CD8-positive, alpha-beta memory T cell (primary cell): ENCODE measurements at regions not wholly inside any gene's neighbourhood (a gene's known extent, or its start where the extent isn't known, plus 50 kb on each side); places are given as distances from the start of the nearest gene placed in this dataset.

Experiments used
- CTCF ChIA-PET: fragments of 350-600 bp; sonication (Branson Sonifier 250); formaldehyde crosslinking; loops from one replicate; lab custom pipeline; 2021; ENCODE audit warnings: antibody characterized with exemption; lab: Charles Lee
- POLR2A ChIA-PET: fragments of 350-600 bp; sonication (Branson Sonifier 250); formaldehyde crosslinking; loops from one replicate; lab custom pipeline; 2021; ENCODE audit warnings: antibody characterized with exemption; lab: Charles Lee
- DNase-seq, 5 donors: peaks; one replicate each; pipeline versions ENCODE4 v3.0.0 to v3.0.0-alpha.2; 2020 to 2022; ENCODE audit warnings: mixed read lengths in 1 of 5
- H3K27ac ChIP-seq: one replicate; pipeline ENCODE4 v1.7.0; 2013; ENCODE audit warnings: low read depth, mild to moderate bottlenecking, low read length, moderate library complexity
- H3K27me3 ChIP-seq: 2 replicates; pipeline ENCODE4 v1.7.0; 2013; ENCODE audit warnings: low read length, mild to moderate bottlenecking; ENCODE audit not compliant: insufficient read depth, poor library complexity, severe bottlenecking
- H3K36me3 ChIP-seq: 2 replicates; pipeline ENCODE4 v1.7.0; 2013; ENCODE audit warnings: mild to moderate bottlenecking, low read length, moderate library complexity; ENCODE audit not compliant: insufficient read depth
- H3K4me1 ChIP-seq: 2 replicates; pipeline ENCODE4 v1.7.0; 2013; ENCODE audit warnings: mild to moderate bottlenecking, low read length, moderate library complexity; ENCODE audit not compliant: insufficient read depth
- H3K4me3 ChIP-seq: 2 replicates; pipeline ENCODE4 v1.7.0; 2013; ENCODE audit warnings: mild to moderate bottlenecking, low read length
- H3K9me3 ChIP-seq: 2 replicates; pipeline ENCODE4 v1.7.0; 2013; ENCODE audit warnings: mild to moderate bottlenecking, low read length
- H3K27ac Mint-ChIP-seq, 8 donors: one replicate each; pipeline ENCODE4 v1.8.0; 2020 to 2021; ENCODE audit warnings: mixed read lengths in 8 of 8, mild to moderate bottlenecking in 6 of 8, inconsistent platforms in 3 of 8, moderate library complexity in 3 of 8
- H3K27me3 Mint-ChIP-seq, 2 donors: one replicate each; pipeline ENCODE4 v1.8.0; 2020 to 2021; ENCODE audit warnings: mixed read lengths in 2 of 2, mild to moderate bottlenecking in 1 of 2, moderate library complexity in 1 of 2
- H3K36me3 Mint-ChIP-seq, 3 donors: one replicate each; pipeline ENCODE4 v1.8.0; 2020 to 2021; ENCODE audit warnings: mixed read lengths in 3 of 3, inconsistent platforms in 1 of 3, mild to moderate bottlenecking in 1 of 3
- H3K4me1 Mint-ChIP-seq, 3 donors: one replicate each; pipeline ENCODE4 v1.8.0; 2020 to 2021; ENCODE audit warnings: mixed read lengths in 3 of 3, inconsistent platforms in 1 of 3, mild to moderate bottlenecking in 1 of 3
- H3K4me3 Mint-ChIP-seq, 7 donors: one replicate each; pipeline ENCODE4 v1.8.0; 2020 to 2021; ENCODE audit warnings: mixed read lengths in 7 of 7, mild to moderate bottlenecking in 6 of 7, moderate library complexity in 4 of 7, inconsistent platforms in 2 of 7
- H3K9me3 Mint-ChIP-seq, 5 donors: one replicate each; pipeline ENCODE4 v1.8.0; 2020 to 2022; ENCODE audit warnings: mixed read lengths in 5 of 5, mild to moderate bottlenecking in 3 of 5, moderate library complexity in 2 of 5, inconsistent platforms in 1 of 5

- CTCF ChIA-PET, result no interaction called here
- Mint-ChIP-seq H3K4me1 (no peaks in the 10 kb centered on the region), H3K27ac (no peak overlapping the region), H3K36me3 (no peaks in the 10 kb centered on the region), H3K4me3 (no peak overlapping the region), H3K9me3 (peaks cover 1 to 9% (median 4%) of the 10 kb centered on the region in 5 donors), H3K27me3 (no peaks in the 10 kb centered on the region)
- peaks cover 4% of the 10 kb centered on the region for H3K9me3 ChIP-seq
- no peaks in the 10 kb centered on the region for H3K36me3 ChIP-seq
- no peak for DNase-seq
- H3K27ac ChIP-seq, result no peak overlapping the region
- POLR2A ChIA-PET, result no interaction called here
- no peaks in the 10 kb centered on the region for H3K27me3 ChIP-seq
- no peaks in the 10 kb centered on the region for H3K4me1 ChIP-seq
- no peak overlapping the region for H3K4me3 ChIP-seq
These were observed 624.1 kb downstream of the PKHD1 start for GRCh38 chr6:51463321-51463720.

GRCh38 chr6:51464956-51465355 lies 622.5 kb downstream of the PKHD1 start:
- no peaks in the 10 kb centered on the region for H3K4me1 ChIP-seq
- ChIA-PET POLR2A (no interaction called here), CTCF (no interaction called here)
- no peaks in the 10 kb centered on the region for H3K27me3 ChIP-seq
- no peaks in the 10 kb centered on the region for H3K36me3 ChIP-seq
- DNase-seq, result no peak
- H3K4me3 ChIP-seq, result no peak overlapping the region
- Mint-ChIP-seq H3K4me3 (no peak overlapping the region), H3K36me3 (no peaks in the 10 kb centered on the region), H3K4me1 (no peaks in the 10 kb centered on the region), H3K27ac (no peak overlapping the region), H3K27me3 (no peaks in the 10 kb centered on the region), H3K9me3 (peaks cover 1 to 7% (median 4%) of the 10 kb centered on the region in 5 donors)
- H3K27ac ChIP-seq, result no peak overlapping the region
- peaks cover 4% of the 10 kb centered on the region for H3K9me3 ChIP-seq

GRCh38 chr6:51466427-51466826 lies 621.0 kb downstream of the PKHD1 start:
- peaks cover under 1% of the 10 kb centered on the region for H3K9me3 ChIP-seq
- Mint-ChIP-seq H3K4me3 (no peak overlapping the region), H3K27ac (no peak overlapping the region), H3K36me3 (no peaks in the 10 kb centered on the region), H3K4me1 (no peaks in the 10 kb centered on the region), H3K27me3 (no peaks in the 10 kb centered on the region), H3K9me3 (peaks cover 0 to 13% (median 4%) of the 10 kb centered on the region in 5 donors)
- no peak overlapping the region for H3K4me3 ChIP-seq
- POLR2A ChIA-PET, result no interaction called here
- H3K36me3 ChIP-seq, result no peaks in the 10 kb centered on the region
- H3K27ac ChIP-seq, result no peak overlapping the region
- H3K27me3 ChIP-seq, result no peaks in the 10 kb centered on the region
- no peaks in the 10 kb centered on the region for H3K4me1 ChIP-seq
- no peak for DNase-seq
- CTCF ChIA-PET, result no interaction called here

- no peak overlapping the region for H3K27ac ChIP-seq
- H3K9me3 ChIP-seq, result no peaks in the 10 kb centered on the region
- H3K9me3 Mint-ChIP-seq, result peaks cover 0 to 10% (median 4%) of the 10 kb centered on the region in 5 donors
- ChIA-PET POLR2A (no interaction called here), CTCF (no interaction called here)
- no peaks in the 10 kb centered on the region for H3K36me3 ChIP-seq
- no peak overlapping the region for H3K4me3 Mint-ChIP-seq
- no peak for DNase-seq
- H3K27ac Mint-ChIP-seq, result no peak overlapping the region
- H3K27me3 ChIP-seq, result no peaks in the 10 kb centered on the region
- no peaks in the 10 kb centered on the region for H3K27me3 Mint-ChIP-seq
- H3K36me3 Mint-ChIP-seq, result no peaks in the 10 kb centered on the region
- no peaks in the 10 kb centered on the region for H3K4me1 ChIP-seq
- H3K4me3 ChIP-seq, result no peak overlapping the region
- no peaks in the 10 kb centered on the region for H3K4me1 Mint-ChIP-seq
These were observed 620.0 kb downstream of the PKHD1 start for GRCh38 chr6:51467231-51467952.

GRCh38 chr6:51468704-51469103 lies 618.7 kb downstream of the PKHD1 start:
- no peak overlapping the region for H3K27ac ChIP-seq
- Mint-ChIP-seq H3K27me3 (no peaks in the 10 kb centered on the region), H3K9me3 (peaks cover 0 to 10% (median 4%) of the 10 kb centered on the region in 5 donors), H3K36me3 (no peaks in the 10 kb centered on the region), H3K4me3 (no peak overlapping the region), H3K4me1 (no peaks in the 10 kb centered on the region), H3K27ac (no peak overlapping the region)
- no peaks in the 10 kb centered on the region for H3K9me3 ChIP-seq
- no peak for DNase-seq
- H3K36me3 ChIP-seq, result no peaks in the 10 kb centered on the region
- H3K4me1 ChIP-seq, result no peaks in the 10 kb centered on the region
- CTCF ChIA-PET, result no interaction called here
- no peaks in the 10 kb centered on the region for H3K27me3 ChIP-seq
- POLR2A ChIA-PET, result no interaction called here
- no peak overlapping the region for H3K4me3 ChIP-seq

GRCh38 chr6:51472745-51473487 lies 614.5 kb downstream of the PKHD1 start:
- CTCF ChIA-PET, result no interaction called here
- Histone ChIP-seq H3K36me3 (no peaks in the 10 kb centered on the region), H3K4me3 (no peak overlapping the region), H3K4me1 (no peaks in the 10 kb centered on the region), H3K9me3 (no peaks in the 10 kb centered on the region), H3K27ac (no peak overlapping the region), H3K27me3 (no peaks in the 10 kb centered on the region)
- no peak for DNase-seq
- Mint-ChIP-seq H3K27ac (no peak overlapping the region), H3K4me3 (no peak overlapping the region), H3K36me3 (no peaks in the 10 kb centered on the region), H3K4me1 (no peaks in the 10 kb centered on the region), H3K27me3 (no peaks in the 10 kb centered on the region), H3K9me3 (peaks cover 0 to 13% (median 6%) of the 10 kb centered on the region in 5 donors)
- POLR2A ChIA-PET, result no interaction called here

GRCh38 chr6:51474022-51474975 lies 613.1 kb downstream of the PKHD1 start:
- Mint-ChIP-seq H3K36me3 (no peaks in the 10 kb centered on the region), H3K9me3 (peaks cover 0 to 20% (median 11%) of the 10 kb centered on the region in 5 donors), H3K4me1 (no peaks in the 10 kb centered on the region), H3K27ac (no peak overlapping the region), H3K27me3 (no peaks in the 10 kb centered on the region), H3K4me3 (no peak overlapping the region)
- H3K27ac ChIP-seq, result no peak overlapping the region
- no peaks in the 10 kb centered on the region for H3K4me1 ChIP-seq
- H3K36me3 ChIP-seq, result no peaks in the 10 kb centered on the region
- DNase-seq, result no peak
- CTCF ChIA-PET, result no interaction called here
- POLR2A ChIA-PET, result no interaction called here
- no peaks in the 10 kb centered on the region for H3K9me3 ChIP-seq
- H3K4me3 ChIP-seq, result no peak overlapping the region
- H3K27me3 ChIP-seq, result no peaks in the 10 kb centered on the region
